ENCODE measurements at regions not wholly inside any gene's neighbourhood (a gene's known extent, or its start where the extent isn't known, plus 50 kb on each side); places are given as distances from the start of the nearest gene placed in this dataset.

DNA sequence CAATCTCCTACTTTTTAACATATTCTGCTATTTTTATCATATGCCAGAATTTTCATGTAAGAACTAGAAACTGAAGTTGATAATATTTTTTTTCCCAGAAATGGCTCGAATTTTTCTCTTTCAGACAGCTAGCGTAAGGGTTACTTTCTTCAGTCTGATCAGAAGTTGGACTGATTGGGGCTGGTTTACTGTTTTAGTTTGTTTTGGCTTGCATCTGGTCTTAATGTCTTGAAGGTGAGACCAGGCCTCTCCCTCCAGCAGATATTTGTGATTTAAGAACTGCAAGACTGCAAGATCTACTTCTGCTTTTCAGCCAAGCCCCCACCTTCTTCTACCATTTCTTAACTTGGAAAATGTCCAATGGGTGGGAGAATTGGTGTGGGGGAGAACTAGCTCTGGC is 266.4 kb downstream of the HAPSTR1 start:
- Histone ChIP-seq H3K9me3 (ENCODE audit: control insufficient read depth, insufficient read depth, low read depth, low read length) (no peaks in the 10 kb centered on the region), H3K36me3 (ENCODE audit: control insufficient read depth in 2 of 2, insufficient read depth in 1 of 2, low read length in 2 of 2) (no peaks in the 10 kb centered on the region), H3K27ac (ENCODE audit: extremely low read depth, low read depth, low read length) (no peak overlapping the region), H3K4me3 (ENCODE audit: low read depth, low read length) (no peak overlapping the region), H3K4me1 (ENCODE audit: control insufficient read depth, insufficient read depth, low read length) (no peaks in the 10 kb centered on the region)
- CTCF ChIA-PET, result interaction anchor here (0.6 kb wide), 1 partner anchor 1106 kb away, joined by 3 read pairs; no protein-coding TSS in a partner anchor
- POLR2A ChIA-PET, result no interaction called here
- TF ChIP-seq ZNF514 (tag by site-specific recombination; IDR thresholded peaks at IDR 0.05) (no peak), PRDM6 (tag by site-specific recombination; IDR thresholded peaks at IDR 0.05) (no peak), OVOL3 (tag by site-specific recombination; IDR thresholded peaks at IDR 0.05) (no peak), ZEB2 (tag by site-specific recombination; IDR thresholded peaks at IDR 0.05) (no peak), ZNF624 (tag by site-specific recombination; IDR thresholded peaks at IDR 0.05) (no peak)

DNA sequence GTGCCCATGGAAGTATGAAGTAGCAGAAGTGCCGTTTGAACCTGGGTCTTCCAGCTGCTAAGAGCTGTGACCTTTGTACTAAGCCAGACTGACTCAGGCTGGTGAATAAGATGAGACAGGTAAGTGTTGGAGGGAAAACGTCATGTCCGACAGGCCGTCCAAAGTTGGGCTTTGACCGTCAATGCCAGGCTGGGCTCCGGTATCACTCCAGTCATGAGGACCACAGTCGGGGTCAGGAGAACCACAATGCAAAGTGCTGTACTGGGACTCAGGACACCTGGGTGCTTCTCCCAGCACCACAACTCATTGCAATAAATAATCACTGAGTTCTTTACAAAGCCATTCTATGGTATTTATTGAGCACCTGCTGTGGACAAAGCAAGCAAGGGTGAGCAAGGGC is 268.6 kb downstream of the HAPSTR1 start:
- Histone ChIP-seq H3K36me3 (ENCODE audit: control insufficient read depth in 2 of 2, insufficient read depth in 1 of 2, low read length in 2 of 2) (no peaks in the 10 kb centered on the region), H3K27ac (ENCODE audit: extremely low read depth, low read depth, low read length) (no peak overlapping the region), H3K9me3 (ENCODE audit: control insufficient read depth, insufficient read depth, low read depth, low read length) (no peaks in the 10 kb centered on the region), H3K4me3 (ENCODE audit: low read depth, low read length) (no peak overlapping the region), H3K4me1 (ENCODE audit: control insufficient read depth, insufficient read depth, low read length) (no peaks in the 10 kb centered on the region)
- TF ChIP-seq ZNF585B (tag by site-specific recombination; IDR thresholded peaks at IDR 0.05), result no peak
- TF ChIP-seq ZNF701 (tag by site-specific recombination; IDR thresholded peaks at IDR 0.05), result no peak
- no peak for TF ChIP-seq ZNF600 (tag by site-specific recombination; IDR thresholded peaks at IDR 0.05)
- TF ChIP-seq, protein P1, sequence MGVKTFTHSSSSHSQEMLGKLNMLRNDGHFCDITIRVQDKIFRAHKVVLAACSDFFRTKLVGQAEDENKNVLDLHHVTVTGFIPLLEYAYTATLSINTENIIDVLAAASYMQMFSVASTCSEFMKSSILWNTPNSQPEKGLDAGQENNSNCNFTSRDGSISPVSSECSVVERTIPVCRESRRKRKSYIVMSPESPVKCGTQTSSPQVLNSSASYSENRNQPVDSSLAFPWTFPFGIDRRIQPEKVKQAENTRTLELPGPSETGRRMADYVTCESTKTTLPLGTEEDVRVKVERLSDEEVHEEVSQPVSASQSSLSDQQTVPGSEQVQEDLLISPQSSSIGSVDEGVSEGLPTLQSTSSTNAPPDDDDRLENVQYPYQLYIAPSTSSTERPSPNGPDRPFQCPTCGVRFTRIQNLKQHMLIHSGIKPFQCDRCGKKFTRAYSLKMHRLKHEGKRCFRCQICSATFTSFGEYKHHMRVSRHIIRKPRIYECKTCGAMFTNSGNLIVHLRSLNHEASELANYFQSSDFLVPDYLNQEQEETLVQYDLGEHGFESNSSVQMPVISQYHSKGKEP (tag by site-specific recombination; IDR thresholded peaks at IDR 0.05), result no peak
- no peak for TF ChIP-seq ZBTB1 (tag by site-specific recombination; IDR thresholded peaks at IDR 0.05)
- TF ChIP-seq ZNF175 (tag by site-specific recombination; IDR thresholded peaks at IDR 0.05), result no peak
- TF ChIP-seq, protein P2, sequence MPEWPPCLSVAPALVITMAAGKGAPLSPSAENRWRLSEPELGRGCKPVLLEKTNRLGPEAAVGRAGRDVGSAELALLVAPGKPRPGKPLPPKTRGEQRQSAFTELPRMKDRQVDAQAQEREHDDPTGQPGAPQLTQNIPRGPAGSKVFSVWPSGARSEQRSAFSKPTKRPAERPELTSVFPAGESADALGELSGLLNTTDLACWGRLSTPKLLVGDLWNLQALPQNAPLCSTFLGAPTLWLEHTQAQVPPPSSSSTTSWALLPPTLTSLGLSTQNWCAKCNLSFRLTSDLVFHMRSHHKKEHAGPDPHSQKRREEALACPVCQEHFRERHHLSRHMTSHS (tag by site-specific recombination; IDR thresholded peaks at IDR 0.05), result no peak
- no peak for TF ChIP-seq HOXA7 (CRISPR knock-in tag; IDR thresholded peaks at IDR 0.05; ENCODE audit: borderline replicate concordance)
- no peak for TF ChIP-seq ZNF792 (tag by site-specific recombination; IDR thresholded peaks at IDR 0.05)
- POLR2A ChIA-PET, result no interaction called here
- CTCF ChIA-PET, result no interaction called here

- POLR2A ChIA-PET, result no interaction called here
- no peak overlapping the region for H3K4me3 ChIP-seq (ENCODE audit: low read depth, low read length)
- CTCF ChIA-PET, result interaction anchor here (0.6 kb wide), 1 partner anchor 803 kb away, joined by 4 read pairs; no protein-coding TSS in a partner anchor
- no peaks in the 10 kb centered on the region for H3K4me1 ChIP-seq (ENCODE audit: control insufficient read depth, insufficient read depth, low read length)
- TF ChIP-seq, protein P3, sequence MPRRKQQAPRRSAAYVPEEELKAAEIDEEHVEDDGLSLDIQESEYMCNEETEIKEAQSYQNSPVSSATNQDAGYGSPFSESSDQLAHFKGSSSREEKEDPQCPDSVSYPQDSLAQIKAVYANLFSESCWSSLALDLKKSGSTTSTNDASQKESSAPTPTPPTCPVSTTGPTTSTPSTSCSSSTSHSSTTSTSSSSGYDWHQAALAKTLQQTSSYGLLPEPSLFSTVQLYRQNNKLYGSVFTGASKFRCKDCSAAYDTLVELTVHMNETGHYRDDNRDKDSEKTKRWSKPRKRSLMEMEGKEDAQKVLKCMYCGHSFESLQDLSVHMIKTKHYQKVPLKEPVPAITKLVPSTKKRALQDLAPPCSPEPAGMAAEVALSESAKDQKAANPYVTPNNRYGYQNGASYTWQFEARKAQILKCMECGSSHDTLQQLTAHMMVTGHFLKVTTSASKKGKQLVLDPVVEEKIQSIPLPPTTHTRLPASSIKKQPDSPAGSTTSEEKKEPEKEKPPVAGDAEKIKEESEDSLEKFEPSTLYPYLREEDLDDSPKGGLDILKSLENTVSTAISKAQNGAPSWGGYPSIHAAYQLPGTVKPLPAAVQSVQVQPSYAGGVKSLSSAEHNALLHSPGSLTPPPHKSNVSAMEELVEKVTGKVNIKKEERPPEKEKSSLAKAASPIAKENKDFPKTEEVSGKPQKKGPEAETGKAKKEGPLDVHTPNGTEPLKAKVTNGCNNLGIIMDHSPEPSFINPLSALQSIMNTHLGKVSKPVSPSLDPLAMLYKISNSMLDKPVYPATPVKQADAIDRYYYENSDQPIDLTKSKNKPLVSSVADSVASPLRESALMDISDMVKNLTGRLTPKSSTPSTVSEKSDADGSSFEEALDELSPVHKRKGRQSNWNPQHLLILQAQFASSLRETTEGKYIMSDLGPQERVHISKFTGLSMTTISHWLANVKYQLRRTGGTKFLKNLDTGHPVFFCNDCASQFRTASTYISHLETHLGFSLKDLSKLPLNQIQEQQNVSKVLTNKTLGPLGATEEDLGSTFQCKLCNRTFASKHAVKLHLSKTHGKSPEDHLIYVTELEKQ (tag by site-specific recombination; IDR thresholded peaks at IDR 0.05; ENCODE audit: borderline replicate concordance), result no peak
- TF ChIP-seq ZNF692 (tag by site-specific recombination; IDR thresholded peaks at IDR 0.05), result no peak
- no peak overlapping the region for H3K27ac ChIP-seq (ENCODE audit: extremely low read depth, low read depth, low read length)
- no peaks in the 10 kb centered on the region for H3K9me3 ChIP-seq (ENCODE audit: control insufficient read depth, insufficient read depth, low read depth, low read length)
- H3K36me3 ChIP-seq (ENCODE audit: control insufficient read depth in 2 of 2, insufficient read depth in 1 of 2, low read length in 2 of 2), result no peaks in the 10 kb centered on the region
These were observed 270.6 kb downstream of the HAPSTR1 start for GRCh38 chr16:9362050-9362449.
